IMR-90 (cell line): ENCODE measurements at regions not wholly inside any gene's neighbourhood (a gene's known extent, or its start where the extent isn't known, plus 50 kb on each side); places are given as distances from the start of the nearest gene placed in this dataset.

ENCODE experiments used
- ATAC-seq: fragments of 200-7000 bp; cut with Tn5 transposase; 2 replicates; pipeline ENCODE4 v1.9.1; 2020; ENCODE audit warnings: low read depth, mild to moderate bottlenecking, moderate library complexity
- BruUV-seq: library from RNA; stranded (reverse); fragments of 400-500 nt; replicated peaks from 2 replicates; lab custom pipeline; 2021; lab: Mats Ljungman, UMichigan
- CTCF ChIA-PET: fragments of 300-600 bp; formaldehyde crosslinking; extraction: SDS; loops from one replicate; lab custom pipeline; 2021; ENCODE audit warnings: antibody characterized with exemption; lab: Yijun Ruan, JAX
- POLR2A ChIA-PET: fragments of 300-600 bp; sonication (Branson Sonifier 250); formaldehyde crosslinking; loops from one replicate; lab custom pipeline; 2022; ENCODE audit warnings: antibody characterized with exemption; ENCODE audit not compliant: unreplicated experiment; lab: Charles Lee
- DNase-seq: peaks from one replicate; pipeline ENCODE4 v3.0.0; 2013
- H2AFZ ChIP-seq: replicated peaks from 2 replicates; pipeline ENCODE3; 2013; ENCODE audit warnings: low read length, mild to moderate bottlenecking; ENCODE audit not compliant: poor library complexity
- H2AK5ac ChIP-seq: 2 replicates; pipeline ENCODE4 v1.6.1; 2013; ENCODE audit warnings: low read depth, low read length, inconsistent platforms
- H2AK9ac ChIP-seq: replicated peaks from 2 replicates; pipeline ENCODE3; 2013; ENCODE audit warnings: mild to moderate bottlenecking, low read depth, low read length, moderate library complexity; ENCODE audit not compliant: poor library complexity
- H2BK120ac ChIP-seq: 2 replicates; pipeline ENCODE4 v1.6.1; 2013; ENCODE audit warnings: low read depth, low read length, inconsistent platforms
- H2BK15ac ChIP-seq: 3 replicates; pipeline ENCODE4 v1.6.1; 2013; ENCODE audit warnings: low read depth, low read length, inconsistent platforms
- H2BK20ac ChIP-seq: 2 replicates; pipeline ENCODE4 v1.6.1; 2013; ENCODE audit warnings: low read depth, mild to moderate bottlenecking, inconsistent platforms, low read length, moderate library complexity
- H2BK5ac ChIP-seq: 2 replicates; pipeline ENCODE4 v1.6.1; 2013; ENCODE audit warnings: mild to moderate bottlenecking, low read depth, low read length, inconsistent platforms; ENCODE audit not compliant: poor library complexity, severe bottlenecking
- H3K14ac ChIP-seq: replicated peaks from 2 replicates; pipeline ENCODE4 v1.6.1; 2013; ENCODE audit warnings: low read depth, low read length, inconsistent platforms
- H3K18ac ChIP-seq: 2 replicates; pipeline ENCODE4 v1.6.1; 2013; ENCODE audit warnings: low read depth, low read length, control low read depth
- H3K23ac ChIP-seq: 2 replicates; pipeline ENCODE4 v1.6.1; 2013; ENCODE audit warnings: low read depth, low read length, inconsistent platforms
- H3K27ac ChIP-seq: 2 replicates; pipeline ENCODE4 v1.5.1; 2013; ENCODE audit warnings: mild to moderate bottlenecking, control low read depth, low read length; ENCODE audit not compliant: insufficient read depth
- H3K27me3 ChIP-seq: 2 replicates; pipeline ENCODE4 v1.6.1; 2013; ENCODE audit warnings: low read length; ENCODE audit not compliant: control insufficient read depth, insufficient read depth
- H3K36me3 ChIP-seq: 2 replicates; pipeline ENCODE4 v1.6.1; 2013; ENCODE audit warnings: low read length, mixed read lengths; ENCODE audit not compliant: control insufficient read depth, insufficient read depth
- H3K4ac ChIP-seq: 2 replicates; pipeline ENCODE4 v1.6.1; 2013; ENCODE audit warnings: low read depth, low read length, inconsistent platforms
- H3K4me1 ChIP-seq: 2 replicates; pipeline ENCODE4 v1.6.1; 2013; ENCODE audit warnings: low read length, mixed read lengths; ENCODE audit not compliant: control insufficient read depth, insufficient read depth
- H3K4me2 ChIP-seq: 2 replicates; pipeline ENCODE4 v1.6.1; 2013; ENCODE audit warnings: low read depth, mild to moderate bottlenecking, control low read depth, low read length, moderate library complexity
- H3K4me3 ChIP-seq: 2 replicates; pipeline ENCODE4 v1.5.1; 2013; ENCODE audit warnings: low read depth, mild to moderate bottlenecking, control low read depth, low read length, moderate library complexity; ENCODE audit not compliant: insufficient read depth
- H3K56ac ChIP-seq: 2 replicates; pipeline ENCODE4 v1.6.1; 2013; ENCODE audit warnings: low read length, inconsistent platforms; ENCODE audit not compliant: insufficient read depth; ENCODE audit errors: extremely low read depth
- H3K79me1 ChIP-seq, 2 experiments: 2 replicates each; pipeline ENCODE4 v1.6.1; 2013; ENCODE audit warnings: low read length in 2 of 2, inconsistent platforms in 1 of 2, low read depth in 1 of 2
- H3K9ac ChIP-seq: 2 replicates; pipeline ENCODE4 v1.6.1; 2013; ENCODE audit warnings: low read depth, low read length, control low read depth
- H3K9me1 ChIP-seq: 2 replicates; pipeline ENCODE4 v1.6.1; 2013; ENCODE audit warnings: low read length, inconsistent platforms; ENCODE audit not compliant: insufficient read depth
- H3K9me3 ChIP-seq: 2 replicates; pipeline ENCODE4 v1.6.1; 2013; ENCODE audit warnings: low read length; ENCODE audit not compliant: control insufficient read depth, insufficient read depth
- H4K20me1 ChIP-seq: 2 replicates; pipeline ENCODE4 v1.6.1; 2013; ENCODE audit warnings: low read length, inconsistent platforms; ENCODE audit not compliant: insufficient read depth
- H4K5ac ChIP-seq: 2 replicates; pipeline ENCODE4 v1.6.1; 2013; ENCODE audit warnings: mild to moderate bottlenecking, low read depth, low read length, control low read depth
- H4K8ac ChIP-seq, 2 experiments: 2 replicates each; pipeline ENCODE4 v1.6.1; 2013; ENCODE audit warnings: low read depth in 2 of 2, low read length in 2 of 2, control low read depth in 1 of 2, inconsistent platforms in 1 of 2
- H4K91ac ChIP-seq: 2 replicates; pipeline ENCODE4 v1.6.1; 2013; ENCODE audit warnings: low read depth, low read length, inconsistent platforms; ENCODE audit not compliant: insufficient read depth
- CHD1 ChIP-seq: IDR thresholded peaks from 2 replicates; pipeline ENCODE4 v1.6.1; 2012; ENCODE audit warnings: low read depth, low read length, improper control_type of control experiment
- RFX5 ChIP-seq: IDR thresholded peaks from 2 replicates; pipeline ENCODE4 v1.8.0; 2012; ENCODE audit warnings: low read depth, mild to moderate bottlenecking, low read length, moderate library complexity
- WGBS, 2 experiments: methylation state at CpG; one replicate each; pipeline versions ENCODE4 v1.1.5 to v1.1.7; 2013; ENCODE audit warnings: missing lambda C conversion rate in 2 of 2; ENCODE audit not compliant: insufficient read length in 1 of 2; ENCODE audit errors: extremely low coverage in 2 of 2; 5-methylcytosine and 5-hydroxymethylcytosine counted together
- dilution Hi-C: fragments of 300-500 bp; cut with HindIII; formaldehyde crosslinking; loops from one replicate; pipeline ENCODE4 v1.14.3; 2018; ENCODE audit warnings: low sequenced_read_pairs; ENCODE audit not compliant: unreplicated experiment
- in situ Hi-C: fragments of 300-500 bp; cut with MboI; formaldehyde crosslinking; loops from 3 replicates; pipeline ENCODE4 v1.14.3; 2019; ENCODE audit warnings: low sequenced_read_pairs, inconsistent platforms, mixed read lengths
- intact Hi-C: fragments of 100-400 bp; cut with micrococcal nuclease; formaldehyde crosslinking; loops from 2 replicates; pipeline ENCODE4 v1.10.0; 2022
- TF ChIP-seq, protein P1 (sequence below): conservative IDR thresholded peaks from 2 replicates; pipeline ENCODE4 v1.5.1; 2012; ENCODE audit warnings: mild to moderate bottlenecking, low read depth, low read length, improper control_type of control experiment

DNA sequence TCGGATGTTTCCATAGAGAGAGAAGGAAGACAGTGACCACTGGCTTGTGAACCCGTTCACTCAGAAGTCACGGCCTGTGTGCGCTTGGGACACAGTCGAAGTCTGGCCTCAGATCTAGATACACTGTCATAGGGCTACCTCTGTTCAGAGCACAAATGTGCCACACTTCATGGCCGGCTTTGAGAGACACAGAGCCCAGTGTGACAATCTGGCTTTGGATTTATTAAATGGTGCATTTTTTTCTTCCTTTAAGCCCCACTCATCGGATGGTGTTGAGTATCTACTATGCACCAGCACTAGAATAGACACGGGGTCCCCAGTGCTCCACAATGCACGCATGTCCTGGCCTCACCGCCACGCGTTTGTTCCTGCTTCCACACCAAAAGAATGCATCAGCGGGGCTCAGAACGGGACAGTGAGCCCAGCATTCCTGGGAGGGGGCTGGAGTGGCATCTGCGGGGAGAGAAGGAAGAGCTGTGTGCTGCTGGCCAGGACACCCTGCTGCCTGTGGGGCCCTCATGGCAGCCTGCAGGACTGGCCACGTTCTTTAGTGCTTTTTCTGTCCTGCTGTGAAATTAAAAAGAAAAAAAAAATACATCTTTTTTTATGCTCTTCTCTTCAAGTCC, 738.9 kb upstream of the SALL3 start:
- H3K4me3 ChIP-seq = no peak overlapping the region
- no peak overlapping the region for H4K91ac ChIP-seq
- no peak overlapping the region for H2BK15ac ChIP-seq
- H3K9me3 ChIP-seq = peaks cover 38% of the 10 kb centered on the region
- no peak overlapping the region for H2AK5ac ChIP-seq
- no peak overlapping the region for H4K5ac ChIP-seq
- no peak overlapping the region for H3K27ac ChIP-seq
- H3K4me2 ChIP-seq = no peak overlapping the region
- H2AK9ac ChIP-seq = no peak overlapping the region
- ChIA-PET POLR2A (no interaction called here), CTCF (no interaction called here)
- H3K4ac ChIP-seq = no peak overlapping the region
- no peaks in the 10 kb centered on the region for H3K36me3 ChIP-seq
- H3K23ac ChIP-seq = no peak overlapping the region
- in situ Hi-C loops (no loop called here), intact Hi-C loops (no loop called here), dilution Hi-C loops (no loop called here)
- H3K27me3 ChIP-seq = no peaks in the 10 kb centered on the region
- no peaks in the 10 kb centered on the region for H3K4me1 ChIP-seq
- H4K8ac ChIP-seq = no peak overlapping the region
- H2AFZ ChIP-seq = no peak overlapping the region
- no peak overlapping the region for H3K56ac ChIP-seq
- no peaks in the 10 kb centered on the region for H4K20me1 ChIP-seq
- DNase-seq (no peak), ATAC-seq (no peak)
- H3K14ac ChIP-seq = no peak overlapping the region
- no CpG with 5 or more reads among the region's 16 CpGs for WGBS, 2 experiments
- BruUV-seq = no TSS peak
- TF ChIP-seq, protein P1, sequence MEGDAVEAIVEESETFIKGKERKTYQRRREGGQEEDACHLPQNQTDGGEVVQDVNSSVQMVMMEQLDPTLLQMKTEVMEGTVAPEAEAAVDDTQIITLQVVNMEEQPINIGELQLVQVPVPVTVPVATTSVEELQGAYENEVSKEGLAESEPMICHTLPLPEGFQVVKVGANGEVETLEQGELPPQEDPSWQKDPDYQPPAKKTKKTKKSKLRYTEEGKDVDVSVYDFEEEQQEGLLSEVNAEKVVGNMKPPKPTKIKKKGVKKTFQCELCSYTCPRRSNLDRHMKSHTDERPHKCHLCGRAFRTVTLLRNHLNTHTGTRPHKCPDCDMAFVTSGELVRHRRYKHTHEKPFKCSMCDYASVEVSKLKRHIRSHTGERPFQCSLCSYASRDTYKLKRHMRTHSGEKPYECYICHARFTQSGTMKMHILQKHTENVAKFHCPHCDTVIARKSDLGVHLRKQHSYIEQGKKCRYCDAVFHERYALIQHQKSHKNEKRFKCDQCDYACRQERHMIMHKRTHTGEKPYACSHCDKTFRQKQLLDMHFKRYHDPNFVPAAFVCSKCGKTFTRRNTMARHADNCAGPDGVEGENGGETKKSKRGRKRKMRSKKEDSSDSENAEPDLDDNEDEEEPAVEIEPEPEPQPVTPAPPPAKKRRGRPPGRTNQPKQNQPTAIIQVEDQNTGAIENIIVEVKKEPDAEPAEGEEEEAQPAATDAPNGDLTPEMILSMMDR = no peak
- no peak for TF ChIP-seq CHD1
- TF ChIP-seq RFX5 = no peak
- H3K79me1 ChIP-seq = no peaks in the 10 kb centered on the region
- no peak overlapping the region for H2BK20ac ChIP-seq
- H2BK120ac ChIP-seq = no peak overlapping the region
- H2BK5ac ChIP-seq = no peak overlapping the region
- H3K9me1 ChIP-seq = no peaks in the 10 kb centered on the region
- H3K9ac ChIP-seq = no peak overlapping the region
- no peak overlapping the region for H3K18ac ChIP-seq
